ENCODE measurements at regions not wholly inside any gene's neighbourhood (a gene's known extent, or its start where the extent isn't known, plus 50 kb on each side); places are given as distances from the start of the nearest gene placed in this dataset.

DNA sequence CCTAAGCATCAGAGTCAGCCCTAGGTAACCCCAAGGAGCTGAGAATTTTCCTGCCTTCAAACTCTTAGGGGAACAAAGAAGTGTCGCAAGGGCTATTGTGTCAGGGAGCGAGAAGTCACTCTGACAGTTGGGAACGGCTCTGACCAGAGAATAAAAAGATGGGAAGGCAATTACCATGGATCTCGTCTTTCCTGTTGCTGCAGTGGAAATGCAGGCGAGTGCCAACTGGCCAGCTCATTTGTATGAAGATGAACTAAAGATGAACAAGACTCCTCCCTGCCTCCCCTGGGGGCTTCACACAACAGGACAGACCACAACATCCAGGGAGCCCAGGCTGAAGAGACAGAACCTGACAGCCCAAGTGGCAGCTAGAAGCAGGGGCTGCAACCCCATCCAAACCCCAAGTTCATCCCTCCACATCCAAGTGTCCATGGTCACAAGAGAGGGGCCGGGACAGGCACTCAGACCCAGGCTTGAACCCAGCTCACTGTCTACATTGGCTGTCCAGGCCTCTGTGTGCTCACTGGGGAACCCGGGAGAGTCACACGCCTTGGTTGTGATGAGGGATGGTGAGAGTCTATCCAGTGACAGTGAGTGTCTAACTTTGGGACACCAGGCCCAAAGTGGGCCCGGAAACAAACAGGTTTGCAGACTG, 322.4 kb downstream of the BCL11B start:
- Mint-ChIP-seq H3K4me1 (ENCODE audit: low read depth) (peaks cover 7% of the 10 kb centered on the region; the same call in 1 of the 2 replicates), H3K9me3 (peaks cover 20% of the 10 kb centered on the region), H3K27me3 (ENCODE audit: insufficient read depth) (peaks cover 6% of the 10 kb centered on the region; the same call in 1 of the 2 replicates), H3K27ac (no peak overlapping the region), H3K36me3 (ENCODE audit: low read depth) (no peaks in the 10 kb centered on the region; the same call in 1 of the 2 replicates), H3K4me3 (no peak overlapping the region)
- TF ChIP-seq CTCF (IDR thresholded peaks at IDR 0.05), result no peak
- no peak for DNase-seq

GRCh38 chr14:98950353-98950895, 321.6 kb downstream of the BCL11B start:
- Mint-ChIP-seq H3K27me3 (ENCODE audit: insufficient read depth) (peaks cover 6% of the 10 kb centered on the region; the same call in 1 of the 2 replicates), H3K36me3 (ENCODE audit: low read depth) (no peaks in the 10 kb centered on the region), H3K4me3 (no peak overlapping the region), H3K4me1 (ENCODE audit: low read depth) (peaks cover 7% of the 10 kb centered on the region; the same call in 1 of the 2 replicates), H3K27ac (no peak overlapping the region), H3K9me3 (peaks cover 12% of the 10 kb centered on the region)
- no peak for DNase-seq
- no peak for TF ChIP-seq CTCF (IDR thresholded peaks at IDR 0.05)

DNA sequence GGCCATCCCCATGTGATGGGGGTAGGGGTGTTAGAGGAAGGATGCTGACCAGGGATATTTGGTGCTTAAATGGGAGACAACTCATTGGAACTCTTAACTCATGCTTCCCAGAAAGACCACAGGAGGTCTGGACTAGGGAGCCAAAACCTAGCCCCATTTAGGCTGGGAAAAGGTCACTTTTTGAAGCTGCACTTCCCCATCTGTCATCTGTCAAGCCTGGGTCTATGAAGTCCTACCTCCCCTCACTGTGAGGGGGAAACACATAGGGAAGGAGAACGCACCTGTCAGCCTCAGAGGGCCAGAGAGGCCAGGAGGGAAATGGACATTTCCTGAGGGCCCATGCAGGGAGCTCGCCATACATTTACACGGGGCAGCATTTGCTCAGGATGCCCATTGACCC, 321.0 kb downstream of the BCL11B start:
- no peak for TF ChIP-seq CTCF (IDR thresholded peaks at IDR 0.05)
- Mint-ChIP-seq H3K27me3 (ENCODE audit: insufficient read depth) (peaks cover 6% of the 10 kb centered on the region; the same call in 1 of the 2 replicates), H3K27ac (no peak overlapping the region), H3K9me3 (peaks cover 9% of the 10 kb centered on the region; the same call in 1 of the 2 replicates), H3K4me1 (ENCODE audit: low read depth) (peaks cover 7% of the 10 kb centered on the region; the same call in 1 of the 2 replicates), H3K4me3 (no peak overlapping the region), H3K36me3 (ENCODE audit: low read depth) (no peaks in the 10 kb centered on the region)
- no peak for DNase-seq

- Mint-ChIP-seq H3K9me3 (peaks cover 9% of the 10 kb centered on the region; the same call in 1 of the 2 replicates), H3K4me3 (no peak overlapping the region), H3K27ac (no peak overlapping the region), H3K36me3 (ENCODE audit: low read depth) (no peaks in the 10 kb centered on the region), H3K4me1 (ENCODE audit: low read depth) (peaks cover 7% of the 10 kb centered on the region; the same call in 1 of the 2 replicates), H3K27me3 (ENCODE audit: insufficient read depth) (peaks cover 6% of the 10 kb centered on the region; the same call in 1 of the 2 replicates)
- DNase-seq, result no peak
- no peak for TF ChIP-seq CTCF (IDR thresholded peaks at IDR 0.05)
Measured at GRCh38 chr14:98951521-98952152, 320.4 kb downstream of the BCL11B start.

DNA sequence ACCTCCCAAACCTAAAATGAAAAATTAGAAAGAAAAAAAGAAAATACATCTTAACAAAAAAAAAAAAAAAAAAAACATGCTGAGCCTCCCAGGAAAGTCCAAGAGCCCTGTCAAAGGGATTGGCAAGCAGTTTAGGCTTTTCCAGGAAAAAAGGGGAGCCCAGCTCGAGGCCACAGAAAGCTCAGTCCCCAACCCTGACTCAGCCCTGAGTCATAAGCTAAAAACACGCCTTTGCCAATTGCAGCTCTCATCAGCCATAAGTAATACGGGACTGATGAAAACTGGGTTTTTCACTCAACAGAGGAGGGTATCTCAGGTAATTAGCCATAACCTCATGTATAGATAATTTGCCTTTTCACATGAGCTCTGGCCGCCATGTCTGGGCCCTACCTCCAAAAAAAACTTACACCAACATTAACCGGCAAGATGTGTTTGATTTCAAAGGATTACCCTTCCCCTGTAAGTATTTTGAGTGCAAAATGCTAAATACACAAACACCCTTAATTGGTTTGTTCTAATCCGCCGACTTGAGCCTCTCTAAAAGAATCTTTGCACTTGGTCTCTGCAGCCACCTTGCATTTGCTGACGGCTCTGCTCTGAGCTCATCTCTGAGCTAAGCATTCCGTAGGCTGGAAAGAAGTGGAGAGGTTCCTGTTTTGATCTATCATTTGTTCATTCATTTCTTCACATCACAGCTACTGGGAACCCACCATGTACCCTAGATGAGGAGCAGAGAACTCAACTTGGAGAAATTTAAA, 319.2 kb downstream of the BCL11B start:
- Mint-ChIP-seq H3K4me1 (ENCODE audit: low read depth) (peaks cover 7% of the 10 kb centered on the region; the same call in 1 of the 2 replicates), H3K4me3 (no peak overlapping the region), H3K27ac (no peak overlapping the region), H3K9me3 (peaks cover 6% of the 10 kb centered on the region; the same call in 1 of the 2 replicates), H3K36me3 (ENCODE audit: low read depth) (no peaks in the 10 kb centered on the region), H3K27me3 (ENCODE audit: insufficient read depth) (peaks cover 9% of the 10 kb centered on the region; the same call in 1 of the 2 replicates)
- peak; percentile 28 for DNase-seq
- no peak for TF ChIP-seq CTCF (IDR thresholded peaks at IDR 0.05)
